Loucy (cell line): ENCODE measurements at regions not wholly inside any gene's neighbourhood (a gene's known extent, or its start where the extent isn't known, plus 50 kb on each side); places are given as distances from the start of the nearest gene placed in this dataset.
"Not testable (repeated sequence)": the region's sequence is repeated elsewhere in the genome, so short reads cannot be mapped to it uniquely, and the experiment has no call there.

Experiments used
- H2AFZ ChIP-seq: fragments of 200-600 bp; sonication (generic); 2 replicates; pipeline ENCODE4 v1.6.0; 2016; ENCODE audit warnings: antibody characterized with exemption, mild to moderate bottlenecking, low read length, moderate library complexity
- H3F3A ChIP-seq: fragments of 200-600 bp; 2 replicates; pipeline ENCODE4 v1.6.0; 2016; ENCODE audit warnings: antibody characterized with exemption, low read depth, mild to moderate bottlenecking
- H3K27me3 ChIP-seq: fragments of 200-600 bp; sonication (generic); 2 replicates; pipeline ENCODE4 v1.6.1; 2014; ENCODE audit warnings: low read length, mild to moderate bottlenecking; ENCODE audit not compliant: insufficient read depth, poor library complexity, severe bottlenecking
- H3K36me3 ChIP-seq: fragments of 200-600 bp; sonication (generic); 2 replicates; pipeline ENCODE4 v1.6.1; 2016; ENCODE audit warnings: low read length; ENCODE audit not compliant: insufficient read depth
- H3K4me1 ChIP-seq: fragments of 200-600 bp; sonication (generic); 2 replicates; pipeline ENCODE4 v1.5.1; 2014; ENCODE audit warnings: low read length, mild to moderate bottlenecking; ENCODE audit not compliant: insufficient read depth, poor library complexity, severe bottlenecking
- H3K4me2 ChIP-seq: fragments of 200-600 bp; sonication (generic); 2 replicates; pipeline ENCODE4 v1.6.0; 2014; ENCODE audit warnings: antibody characterized with exemption, low read length, low read depth, mild to moderate bottlenecking; ENCODE audit not compliant: poor library complexity, severe bottlenecking
- H3K4me3 ChIP-seq: fragments of 200-600 bp; sonication (generic); 2 replicates; pipeline ENCODE4 v1.5.1; 2014; ENCODE audit warnings: low read length, mild to moderate bottlenecking, mixed read lengths; ENCODE audit not compliant: poor library complexity, severe bottlenecking
- H3K79me2 ChIP-seq: fragments of 200-600 bp; sonication (generic); 2 replicates; pipeline ENCODE4 v1.6.1; 2014; ENCODE audit warnings: low read length; ENCODE audit not compliant: insufficient read depth
- H3K9ac ChIP-seq: fragments of 200-600 bp; sonication (generic); 2 replicates; pipeline ENCODE4 v1.6.0; 2014; ENCODE audit warnings: mild to moderate bottlenecking, low read depth, low read length, moderate library complexity; ENCODE audit not compliant: poor library complexity, severe bottlenecking
- H3K9me2 ChIP-seq: fragments of 200-600 bp; sonication (generic); replicated peaks from 2 replicates; pipeline ENCODE4 v1.6.1; 2016; ENCODE audit warnings: low read depth, low read length, mixed read lengths
- H3K9me3 ChIP-seq: fragments of 200-600 bp; sonication (generic); 2 replicates; pipeline ENCODE4 v1.6.1; 2014; ENCODE audit warnings: mild to moderate bottlenecking, antibody characterized with exemption, low read length, low read depth; ENCODE audit not compliant: insufficient read depth
- H4K20me1 ChIP-seq: fragments of 200-600 bp; sonication (generic); 2 replicates; pipeline ENCODE4 v1.6.0; 2014; ENCODE audit warnings: antibody characterized with exemption, low read length, mild to moderate bottlenecking; ENCODE audit not compliant: insufficient read depth, poor library complexity, severe bottlenecking
- CTCF ChIP-seq: fragments of 200-600 bp; sonication (generic); conservative IDR thresholded peaks from 2 replicates; pipeline ENCODE4 v1.5.1; 2014; ENCODE audit warnings: mild to moderate bottlenecking, antibody characterized with exemption, low read length
- EZH2phosphoT487 ChIP-seq: fragments of 200-600 bp; IDR thresholded peaks from 2 replicates; pipeline ENCODE4 v1.6.1; 2018; ENCODE audit warnings: antibody characterized with exemption, mild to moderate bottlenecking, moderate library complexity, borderline replicate concordance

- Histone ChIP-seq H3K4me2 (no peak overlapping the region), H3K9me2 (no peaks in the 10 kb centered on the region), H4K20me1 (no peaks in the 10 kb centered on the region), H3K4me1 (no peaks in the 10 kb centered on the region), H3K4me3 (no peak overlapping the region), H3K36me3 (no peaks in the 10 kb centered on the region), H3K9ac (no peak overlapping the region), H3F3A (no peaks in the 10 kb centered on the region), H2AFZ (no peak overlapping the region), H3K9me3 (no peaks in the 10 kb centered on the region), H3K79me2 (no peaks in the 10 kb centered on the region), H3K27me3 (no peaks in the 10 kb centered on the region)
- TF ChIP-seq CTCF, result no peak
- no peak for TF ChIP-seq EZH2phosphoT487
Observed at GRCh38 chr12:83931451-83931850, 981.1 kb downstream of the SLC6A15 start.

GRCh38 chr12:83929792-83930191, 982.8 kb downstream of the SLC6A15 start:
- not testable (repeated sequence) for H3K36me3 ChIP-seq, H3F3A ChIP-seq, H3K79me2 ChIP-seq, H3K4me2 ChIP-seq, H3K27me3 ChIP-seq, H3K9ac ChIP-seq, H3K4me3 ChIP-seq, H3K9me2 ChIP-seq, H3K9me3 ChIP-seq, H2AFZ ChIP-seq, H4K20me1 ChIP-seq, H3K4me1 ChIP-seq

- no peaks in the 10 kb centered on the region for H3K4me1 ChIP-seq
- no peak overlapping the region for H3K9ac ChIP-seq
- H3K4me2 ChIP-seq, result no peak overlapping the region
- H3K9me3 ChIP-seq, result no peaks in the 10 kb centered on the region
- TF ChIP-seq CTCF, result no peak
- no peak for TF ChIP-seq EZH2phosphoT487
- H3K4me3 ChIP-seq, result no peak overlapping the region
- no peaks in the 10 kb centered on the region for H3K36me3 ChIP-seq
- no peaks in the 10 kb centered on the region for H3K9me2 ChIP-seq
- H3K27me3 ChIP-seq, result no peaks in the 10 kb centered on the region
- H3F3A ChIP-seq, result no peaks in the 10 kb centered on the region
- H4K20me1 ChIP-seq, result no peaks in the 10 kb centered on the region
- no peak overlapping the region for H2AFZ ChIP-seq
- H3K79me2 ChIP-seq, result no peaks in the 10 kb centered on the region
Observed at GRCh38 chr12:83920821-83921547, 991.6 kb downstream of the SLC6A15 start.

GRCh38 chr12:83919081-83919480, 993.5 kb downstream of the SLC6A15 start:
- Histone ChIP-seq H3K4me3 (no peak overlapping the region), H3K4me2 (no peak overlapping the region), H3F3A (no peaks in the 10 kb centered on the region), H3K79me2 (no peaks in the 10 kb centered on the region), H3K36me3 (no peaks in the 10 kb centered on the region), H3K4me1 (no peaks in the 10 kb centered on the region), H4K20me1 (no peaks in the 10 kb centered on the region), H3K27me3 (no peaks in the 10 kb centered on the region), H2AFZ (no peak overlapping the region), H3K9ac (no peak overlapping the region), H3K9me2 (no peaks in the 10 kb centered on the region), H3K9me3 (no peaks in the 10 kb centered on the region)
- TF ChIP-seq CTCF, result no peak
- no peak for TF ChIP-seq EZH2phosphoT487
